ENCODE measurements at regions not wholly inside any gene's neighbourhood (a gene's known extent, or its start where the extent isn't known, plus 50 kb on each side); places are given as distances from the start of the nearest gene placed in this dataset.

GRCh38 chr6:163916315-163917081 lies 502.0 kb downstream of the QKI start:
- DNase-seq (ENCODE audit: low read depth): no peak

DNA sequence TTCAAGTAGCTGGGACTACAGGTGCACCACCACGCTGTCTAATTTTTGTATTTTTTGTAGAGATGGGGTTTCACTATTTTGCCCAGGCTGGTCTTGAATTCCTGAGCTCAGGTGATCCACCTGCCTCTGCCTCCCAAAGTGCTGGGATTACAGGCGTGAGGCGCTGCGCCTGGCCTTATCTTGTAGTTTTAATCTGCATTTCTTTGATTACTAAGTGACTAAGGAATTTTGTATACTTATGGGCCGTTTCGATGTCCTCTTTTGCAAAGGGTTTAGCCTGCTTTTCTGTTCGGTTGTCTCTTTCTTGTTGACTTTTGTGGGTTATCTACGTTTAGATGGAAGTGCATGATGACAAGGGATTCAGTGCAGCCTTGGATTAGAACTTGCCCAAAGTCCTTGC lies 500.6 kb downstream of the QKI start:
- no peak for DNase-seq (ENCODE audit: low read depth)

GRCh38 chr6:163913045-163913444 lies 498.5 kb downstream of the QKI start:
- no peak for DNase-seq (ENCODE audit: low read depth)

- no peak for DNase-seq (ENCODE audit: low read depth)
These were observed 491.6 kb downstream of the QKI start for GRCh38 chr6:163906006-163906710.

DNA sequence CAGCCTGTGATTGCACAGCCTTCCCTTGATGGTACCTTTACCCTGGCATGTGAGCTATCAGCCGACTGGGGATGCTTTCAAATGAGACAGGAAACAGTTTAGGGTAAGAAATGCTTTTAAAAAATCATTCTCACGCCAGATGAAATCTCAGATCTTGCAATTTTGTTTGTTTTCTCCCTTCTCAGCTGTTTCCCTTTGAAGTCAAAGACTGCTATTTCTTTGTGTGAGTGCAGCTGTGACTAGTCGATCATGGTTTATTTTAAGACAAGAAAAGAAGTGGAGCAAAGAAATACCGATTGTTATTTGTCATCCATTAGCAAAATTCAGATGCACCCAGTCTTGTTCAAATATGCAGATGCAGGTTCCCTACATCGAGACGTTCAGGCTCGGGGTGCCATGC lies 489.7 kb downstream of the QKI start:
- DNase-seq (ENCODE audit: low read depth): no peak

DNA sequence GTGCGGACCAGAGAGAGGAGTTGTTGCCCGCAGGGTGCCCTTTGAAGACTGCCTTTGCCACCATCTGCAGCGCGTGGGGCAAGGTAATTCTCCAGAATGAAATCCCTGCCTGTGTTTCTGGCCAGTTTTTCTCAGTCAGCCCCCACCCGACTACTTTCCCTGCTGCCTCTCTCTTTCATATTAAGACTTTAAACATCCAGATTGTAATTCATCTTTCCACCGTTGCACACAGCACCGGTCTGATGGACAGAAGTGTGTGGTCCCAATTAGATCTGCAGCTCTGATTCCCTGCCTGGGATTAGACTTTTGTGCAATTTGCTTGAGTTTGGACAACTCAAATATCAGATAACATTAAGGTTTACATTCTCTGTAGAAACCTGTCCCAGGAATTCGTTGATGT lies 489.0 kb downstream of the QKI start:
- DNase-seq (ENCODE audit: low read depth): no peak

- DNase-seq (ENCODE audit: low read depth): no peak
These were observed 488.5 kb downstream of the QKI start for GRCh38 chr6:163902993-163903392.

- DNase-seq (ENCODE audit: low read depth): no peak
These were observed 487.2 kb downstream of the QKI start for GRCh38 chr6:163901681-163902080.

- no peak for DNase-seq (ENCODE audit: low read depth)
These were observed 486.1 kb downstream of the QKI start for GRCh38 chr6:163900570-163900969.

GRCh38 chr6:163897669-163898068 lies 483.2 kb downstream of the QKI start:
- DNase-seq (ENCODE audit: low read depth): no peak

DNA sequence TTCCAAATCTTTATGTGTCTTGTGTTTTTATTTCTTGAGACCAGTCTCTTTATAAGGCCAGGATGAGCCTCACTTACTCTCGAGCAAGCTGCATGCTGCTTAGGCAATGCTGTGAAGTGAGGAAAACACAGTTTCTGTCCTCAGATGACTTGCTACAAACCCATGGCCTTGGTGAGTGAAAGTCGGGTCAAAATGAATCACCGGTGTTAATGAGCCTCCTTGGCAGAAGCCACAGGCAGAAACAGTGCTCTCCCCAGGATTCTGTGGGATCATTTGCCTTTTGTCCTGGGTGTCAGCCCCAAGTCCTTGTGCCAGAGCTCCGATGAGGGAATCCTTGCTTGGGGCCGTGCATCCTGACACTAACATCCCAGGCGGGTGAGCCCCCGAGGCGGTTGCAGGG lies 482.5 kb downstream of the QKI start:
- no peak for DNase-seq (ENCODE audit: low read depth)

DNA sequence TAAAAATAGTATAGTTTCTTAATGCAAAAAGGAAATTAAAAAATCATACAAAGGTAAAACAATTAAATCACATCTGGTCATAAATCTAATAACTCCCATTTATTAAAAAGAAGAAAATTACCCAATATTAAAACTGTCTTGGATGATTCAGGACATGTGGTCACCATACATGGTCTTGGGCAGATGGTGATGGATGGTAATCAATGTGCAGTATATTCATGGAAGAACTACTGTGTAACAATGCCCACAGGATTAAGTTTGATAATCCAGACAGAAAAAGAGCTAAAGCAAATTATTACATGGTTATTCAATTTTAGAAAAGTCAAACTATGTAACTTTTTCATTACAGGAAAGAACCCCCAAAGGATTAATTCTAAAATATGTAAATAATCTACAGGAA lies 480.6 kb downstream of the QKI start:
- DNase-seq (ENCODE audit: low read depth): no peak

- no peak for DNase-seq (ENCODE audit: low read depth)
These were observed 479.2 kb downstream of the QKI start for GRCh38 chr6:163893609-163894189.

DNA sequence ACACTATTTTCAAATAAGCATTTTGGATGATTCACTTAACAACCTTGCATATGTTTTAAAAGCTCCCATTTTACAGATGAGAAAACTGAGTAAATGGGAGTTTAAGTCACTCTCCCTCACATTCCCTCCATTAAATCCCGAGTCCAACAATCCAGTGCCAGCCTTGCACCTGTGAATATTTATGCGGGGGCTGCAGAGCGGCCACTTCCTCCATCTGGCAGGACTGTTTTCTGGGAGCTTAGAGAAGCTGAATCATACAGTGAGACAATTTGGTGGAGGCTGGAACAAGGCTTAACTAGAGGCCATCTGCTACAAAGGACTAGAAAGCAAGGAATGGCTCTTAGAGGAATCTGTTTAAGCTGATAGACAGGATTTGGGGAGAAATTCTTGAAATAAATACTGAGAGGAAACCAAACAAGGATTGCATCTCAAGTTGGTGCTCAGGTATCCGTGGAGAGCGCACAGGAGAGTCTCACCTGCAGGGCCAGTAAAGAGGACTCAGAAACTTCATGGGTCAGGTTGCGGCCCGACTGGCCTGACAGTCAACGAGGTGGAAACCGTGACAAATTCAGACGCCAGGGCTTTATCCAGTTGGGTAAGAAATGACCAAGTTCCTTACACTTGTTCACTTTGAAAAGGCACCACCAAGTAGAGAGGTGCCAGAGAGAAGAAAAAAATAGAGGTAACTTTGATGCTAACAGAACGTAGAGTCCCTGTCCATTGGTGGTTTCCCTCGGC lies 478.5 kb downstream of the QKI start:
- DNase-seq (ENCODE audit: low read depth): no peak

GRCh38 chr6:163889904-163890514 lies 475.5 kb downstream of the QKI start:
- DNase-seq (ENCODE audit: low read depth): no peak

DNA sequence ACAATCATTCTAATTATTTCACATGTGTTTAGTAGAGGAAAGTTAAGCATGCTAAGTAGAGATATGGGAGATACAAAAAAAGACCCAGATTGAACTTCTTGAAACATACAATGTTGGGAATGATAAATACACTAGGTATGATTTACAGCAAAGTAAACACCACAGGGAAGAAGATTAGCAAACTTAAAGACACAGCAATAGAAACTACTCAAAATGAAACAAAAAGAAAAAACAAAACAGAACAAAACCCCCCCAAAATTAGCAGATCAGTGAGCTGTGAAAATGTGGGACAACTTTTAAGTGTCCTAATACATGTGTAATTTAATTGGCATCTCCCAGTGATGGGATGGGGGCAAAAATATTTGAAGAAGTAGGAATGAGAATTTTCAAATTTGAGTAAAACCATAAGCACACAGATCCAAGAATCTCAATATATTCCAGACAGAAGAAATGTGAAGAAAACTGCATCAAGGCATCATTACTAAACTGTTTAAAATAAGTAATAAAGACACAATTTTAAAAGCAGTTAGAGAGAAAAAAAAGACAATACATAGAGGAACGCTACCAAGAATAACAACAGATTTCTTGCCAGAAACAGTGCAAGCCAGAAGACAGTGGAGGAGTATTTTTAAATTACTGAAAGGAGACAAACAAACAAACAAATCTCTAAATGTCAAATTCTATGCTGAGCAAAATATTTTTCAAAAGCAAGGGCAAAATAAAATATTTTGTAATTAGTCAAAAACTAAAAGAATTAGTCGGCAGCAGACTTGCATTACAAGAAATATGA lies 473.7 kb downstream of the QKI start:
- no peak for DNase-seq (ENCODE audit: low read depth)

GRCh38 chr6:163886428-163886827 lies 471.9 kb downstream of the QKI start:
- DNase-seq (ENCODE audit: low read depth): no peak

- no peak for DNase-seq (ENCODE audit: low read depth)
These were observed 469.5 kb downstream of the QKI start for GRCh38 chr6:163883984-163884383.

- no peak for DNase-seq (ENCODE audit: low read depth)
These were observed 464.2 kb downstream of the QKI start for GRCh38 chr6:163878698-163879097.

GRCh38 chr6:163877877-163878639 lies 463.5 kb downstream of the QKI start:
- no peak for DNase-seq (ENCODE audit: low read depth)

GRCh38 chr6:163876391-163876790 lies 461.9 kb downstream of the QKI start:
- DNase-seq (ENCODE audit: low read depth): no peak
